ENCODE measurements at regions not wholly inside any gene's neighbourhood (a gene's known extent, or its start where the extent isn't known, plus 50 kb on each side); places are given as distances from the start of the nearest gene placed in this dataset.
"Not testable (repeated sequence)": the region's sequence is repeated elsewhere in the genome, so short reads cannot be mapped to it uniquely, and the experiment has no call there.

GRCh38 chr12:42910656-42911055 is 321.1 kb upstream of the PRICKLE1 start:
- no peak for DNase-seq (ENCODE audit: low read depth)

DNA sequence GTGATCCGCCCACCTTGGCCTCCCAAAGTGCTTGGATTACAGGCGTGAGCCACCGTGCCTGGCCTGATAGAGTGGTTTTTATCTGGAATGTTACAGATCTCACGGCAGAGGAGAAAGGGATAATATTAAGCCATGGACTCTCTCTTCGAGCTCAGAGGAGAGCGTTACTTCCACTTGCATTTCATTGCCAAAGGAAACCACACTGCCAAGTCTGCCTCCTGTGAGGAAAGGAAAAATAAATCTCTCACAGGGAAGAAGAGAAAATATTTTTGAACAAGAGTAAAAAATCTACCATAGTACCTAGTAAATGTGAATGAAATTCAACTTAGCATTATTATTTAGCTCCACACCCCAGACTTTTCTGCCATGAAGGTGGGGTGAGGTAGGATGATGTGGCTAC is 319.2 kb upstream of the PRICKLE1 start:
- no peak for DNase-seq (ENCODE audit: low read depth)
- no peak overlapping the region for H3K4me3 ChIP-seq (ENCODE audit: low read depth, low read length)

More at GRCh38 chr12:42910656-42911055, 321.1 kb upstream of the PRICKLE1 start:
- no peak overlapping the region for H3K4me3 ChIP-seq (ENCODE audit: low read depth, low read length)

DNA sequence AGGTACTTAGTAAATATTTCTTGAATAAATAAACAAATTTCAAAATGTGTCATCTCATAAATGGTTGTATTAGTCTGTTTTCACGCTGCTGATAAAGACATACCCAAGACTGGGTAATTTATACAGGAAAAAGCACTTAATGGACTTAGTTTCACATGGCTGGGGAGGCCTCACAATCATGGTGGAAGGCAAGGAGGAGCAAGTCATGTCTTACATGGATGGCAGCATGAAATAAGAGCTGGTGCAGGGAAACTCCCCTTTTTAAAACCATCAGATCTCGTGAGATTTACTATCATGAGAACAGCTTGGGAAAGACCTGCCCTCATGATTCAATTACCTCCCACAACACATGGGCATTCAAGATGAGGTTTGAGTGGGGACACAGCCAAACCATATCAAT is 317.3 kb upstream of the PRICKLE1 start:
- H3K4me3 ChIP-seq (ENCODE audit: low read depth, low read length); DNase-seq (ENCODE audit: low read depth): not testable (repeated sequence)

DNA sequence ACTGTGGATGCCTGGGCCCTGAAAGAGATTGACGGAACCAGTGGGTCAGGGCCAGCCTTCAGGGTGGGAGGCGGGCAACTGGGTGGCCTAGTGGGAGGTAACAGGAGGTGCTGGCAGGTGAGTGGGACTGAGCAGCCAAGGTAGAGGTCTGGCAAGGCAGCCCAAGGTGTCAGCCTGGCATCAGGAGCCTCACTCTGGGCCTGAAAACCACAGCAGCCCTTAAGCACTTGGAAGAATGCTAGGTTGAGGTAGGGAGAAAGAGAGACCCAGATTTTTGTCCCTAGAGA is 315.8 kb upstream of the PRICKLE1 start:
- H3K4me3 ChIP-seq (ENCODE audit: low read depth, low read length) = no peak overlapping the region
- no peak for DNase-seq (ENCODE audit: low read depth)

DNA sequence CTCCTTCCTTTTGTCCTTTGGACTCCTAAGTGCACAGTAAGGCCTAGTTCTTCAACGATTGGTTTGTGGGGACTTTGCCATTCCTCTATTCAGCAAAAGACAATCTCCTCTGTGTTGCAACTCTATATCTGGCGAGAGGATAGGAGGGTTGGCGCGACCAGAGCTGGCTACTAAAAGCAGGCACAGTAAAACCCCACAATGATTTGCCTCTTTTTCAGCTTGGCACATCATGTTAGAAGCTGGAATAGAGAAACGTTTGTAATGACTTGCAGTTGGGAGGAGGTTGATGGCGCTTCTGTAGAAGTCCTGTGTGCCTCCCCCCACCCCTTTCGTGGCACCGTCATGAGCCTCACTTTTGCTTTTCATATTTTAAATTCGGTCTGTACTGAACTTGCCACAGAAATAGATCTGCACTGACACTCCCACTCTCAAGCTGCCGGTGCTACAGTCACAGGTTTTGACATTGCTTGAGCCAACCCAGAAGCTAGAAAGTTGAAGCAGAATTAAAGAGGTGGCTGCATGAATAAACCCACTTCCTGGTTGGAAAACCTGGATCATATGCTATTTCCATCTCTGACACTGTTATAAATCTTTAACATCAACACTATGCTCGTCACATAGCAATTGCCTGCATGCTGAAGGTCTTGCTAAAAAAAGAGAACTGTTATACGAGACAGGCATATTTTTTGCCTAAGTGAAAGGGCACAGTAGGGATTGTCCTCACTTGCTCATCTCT is 315.3 kb upstream of the PRICKLE1 start:
- no peak for DNase-seq (ENCODE audit: low read depth)
- H3K4me3 ChIP-seq (ENCODE audit: low read depth, low read length) = no peak overlapping the region

DNA sequence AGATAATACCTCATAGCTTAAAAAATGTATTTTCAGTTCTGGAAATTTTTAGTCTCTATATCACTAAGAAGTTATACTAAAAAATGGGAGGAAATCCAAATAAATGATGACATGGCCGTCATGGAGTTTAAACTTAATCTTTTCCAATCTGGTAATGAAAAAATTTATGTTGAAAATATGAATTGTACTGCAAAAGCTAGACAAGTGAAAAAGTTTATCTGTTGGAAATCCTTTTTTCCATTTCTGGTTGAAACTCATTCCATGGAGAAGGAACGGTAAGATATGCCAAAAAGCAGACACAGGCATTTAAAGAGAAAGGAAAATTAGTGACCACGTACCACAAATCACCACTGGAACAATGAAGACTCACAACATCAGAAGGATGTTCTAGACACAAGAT is 314.2 kb upstream of the PRICKLE1 start:
- no peak overlapping the region for H3K4me3 ChIP-seq (ENCODE audit: low read depth, low read length)
- DNase-seq (ENCODE audit: low read depth) = no peak

- DNase-seq (ENCODE audit: low read depth) = no peak
- no peak overlapping the region for H3K4me3 ChIP-seq (ENCODE audit: low read depth, low read length)
Observed at GRCh38 chr12:42902001-42902400, 312.5 kb upstream of the PRICKLE1 start.

DNA sequence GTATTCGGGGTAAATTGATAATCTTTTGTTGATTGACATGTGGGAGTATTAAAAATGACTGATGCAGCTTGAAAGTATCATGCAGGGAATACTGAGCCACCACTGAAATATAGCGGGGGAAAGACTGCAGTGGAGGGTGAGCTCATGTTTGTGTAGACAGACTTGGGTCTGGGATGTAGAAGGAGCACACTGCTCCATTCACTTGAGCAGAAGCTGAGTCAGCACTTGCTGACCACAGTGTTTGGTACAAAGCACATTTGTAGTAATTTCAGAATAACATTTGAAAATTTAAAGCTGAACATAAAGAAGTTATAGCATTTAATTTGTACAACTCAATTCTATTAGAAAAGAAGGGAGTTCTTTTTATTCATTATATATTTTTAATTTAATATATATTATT is 304.3 kb upstream of the PRICKLE1 start:
- no peak overlapping the region for H3K4me3 ChIP-seq (ENCODE audit: low read depth, low read length)
- DNase-seq (ENCODE audit: low read depth) = no peak

DNA sequence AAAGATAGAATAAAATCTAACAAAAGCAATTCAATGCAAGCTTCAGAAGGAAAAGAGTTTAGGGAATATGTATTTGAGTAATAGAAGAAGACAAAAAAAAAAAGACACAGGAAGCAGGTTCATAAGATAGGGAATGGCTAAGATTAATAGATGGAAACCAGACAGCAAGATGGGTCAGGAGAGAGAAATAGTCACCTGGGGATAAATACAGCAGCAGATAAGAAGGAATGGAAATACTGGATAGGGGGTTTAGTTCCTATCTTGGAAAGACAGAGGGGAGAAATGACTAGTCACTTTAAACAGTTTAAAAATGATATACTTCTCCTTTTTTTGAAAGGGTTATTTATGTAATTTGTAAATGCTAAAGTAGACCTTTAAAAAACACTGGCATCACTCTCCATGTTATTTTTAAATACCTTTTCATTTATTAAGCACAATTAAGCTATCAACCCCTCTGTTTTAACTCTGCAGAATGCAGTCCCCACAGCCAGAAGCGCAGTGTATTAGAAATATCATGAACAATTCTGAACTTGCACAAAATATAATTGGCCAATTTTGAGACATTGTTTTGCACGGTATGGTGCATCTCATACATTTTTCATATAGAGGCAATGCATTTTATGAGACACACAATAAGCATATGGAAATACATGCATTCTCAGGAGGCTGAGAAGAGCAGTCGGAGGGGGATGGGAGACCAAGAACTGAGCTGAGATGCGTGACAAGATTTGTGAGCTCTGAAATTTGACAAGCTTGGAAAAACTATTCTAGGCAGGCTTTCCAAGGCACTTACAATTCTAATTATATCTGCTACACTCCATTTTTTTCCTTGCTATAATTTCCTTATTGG is 303.4 kb upstream of the PRICKLE1 start:
- no peak for DNase-seq (ENCODE audit: low read depth)

GRCh38 chr12:42887657-42888056 is 298.1 kb upstream of the PRICKLE1 start:
- DNase-seq (ENCODE audit: low read depth) = no peak
- no peak overlapping the region for H3K4me3 ChIP-seq (ENCODE audit: low read depth, low read length)

More for the DNA sequence above, 303.4 kb upstream of the PRICKLE1 start:
- no peak overlapping the region for H3K4me3 ChIP-seq (ENCODE audit: low read depth, low read length)

- H3K4me3 ChIP-seq (ENCODE audit: low read depth, low read length) = no peak overlapping the region
- no peak for DNase-seq (ENCODE audit: low read depth)
Observed at GRCh38 chr12:42886160-42886559, 296.6 kb upstream of the PRICKLE1 start.

GRCh38 chr12:42885677-42886076 is 296.1 kb upstream of the PRICKLE1 start:
- H3K4me3 ChIP-seq (ENCODE audit: low read depth, low read length) = no peak overlapping the region
- DNase-seq (ENCODE audit: low read depth) = no peak

- DNase-seq (ENCODE audit: low read depth) = no peak
- H3K4me3 ChIP-seq (ENCODE audit: low read depth, low read length) = no peak overlapping the region
Observed at GRCh38 chr12:42884116-42884515, 294.6 kb upstream of the PRICKLE1 start.

- no peak for DNase-seq (ENCODE audit: low read depth)
- no peak overlapping the region for H3K4me3 ChIP-seq (ENCODE audit: low read depth, low read length)
Observed at GRCh38 chr12:42873401-42873800, 283.9 kb upstream of the PRICKLE1 start.

GRCh38 chr12:42871816-42872215 is 282.3 kb upstream of the PRICKLE1 start:
- no peak for DNase-seq (ENCODE audit: low read depth)

DNA sequence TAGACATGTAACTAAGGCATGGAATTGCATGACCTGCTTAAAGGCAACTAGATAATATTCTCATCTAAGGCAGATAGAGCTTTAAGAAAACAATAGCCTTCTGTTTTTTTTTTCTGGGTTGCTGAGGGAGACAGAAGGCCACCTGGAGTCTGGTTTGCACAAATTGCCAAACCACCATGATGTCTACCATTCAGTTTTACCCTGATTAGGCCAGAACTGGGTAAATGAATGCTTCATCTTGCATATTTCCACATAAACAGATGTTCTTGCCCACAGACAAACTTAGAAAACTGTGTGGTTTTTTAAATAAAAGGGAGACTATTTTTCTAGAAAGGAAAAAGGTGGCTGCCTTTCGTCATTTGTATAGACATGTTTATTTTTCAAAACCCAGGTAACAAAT is 278.7 kb upstream of the PRICKLE1 start:
- peak; percentile 8 for DNase-seq (ENCODE audit: low read depth)
- H3K4me3 ChIP-seq (ENCODE audit: low read depth, low read length) = no peak overlapping the region

More at GRCh38 chr12:42871816-42872215, 282.3 kb upstream of the PRICKLE1 start:
- no peak overlapping the region for H3K4me3 ChIP-seq (ENCODE audit: low read depth, low read length)

DNA sequence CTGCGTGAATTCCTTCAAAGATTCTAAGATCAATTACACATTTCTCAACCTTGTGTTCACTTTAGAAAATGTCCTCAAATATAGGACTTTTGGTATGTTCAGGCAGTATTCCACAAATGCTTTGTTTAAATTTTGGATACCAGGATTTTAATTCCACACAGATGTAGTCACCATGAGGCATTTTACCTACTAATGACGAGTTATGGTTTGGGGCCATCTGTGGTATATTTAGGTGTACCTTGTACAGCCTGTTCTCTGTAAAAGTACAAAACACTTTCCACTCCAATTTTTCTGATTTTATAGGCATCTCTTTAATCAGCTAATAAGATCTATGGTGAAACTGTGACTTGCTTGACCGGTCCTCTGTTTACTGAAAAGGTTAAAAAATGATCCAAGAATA is 275.7 kb upstream of the PRICKLE1 start:
- no peak overlapping the region for H3K4me3 ChIP-seq (ENCODE audit: low read depth, low read length)
- DNase-seq (ENCODE audit: low read depth) = no peak

- H3K4me3 ChIP-seq (ENCODE audit: low read depth, low read length) = no peak overlapping the region
- no peak for DNase-seq (ENCODE audit: low read depth)
Observed at GRCh38 chr12:42862055-42862454, 272.5 kb upstream of the PRICKLE1 start.

DNA sequence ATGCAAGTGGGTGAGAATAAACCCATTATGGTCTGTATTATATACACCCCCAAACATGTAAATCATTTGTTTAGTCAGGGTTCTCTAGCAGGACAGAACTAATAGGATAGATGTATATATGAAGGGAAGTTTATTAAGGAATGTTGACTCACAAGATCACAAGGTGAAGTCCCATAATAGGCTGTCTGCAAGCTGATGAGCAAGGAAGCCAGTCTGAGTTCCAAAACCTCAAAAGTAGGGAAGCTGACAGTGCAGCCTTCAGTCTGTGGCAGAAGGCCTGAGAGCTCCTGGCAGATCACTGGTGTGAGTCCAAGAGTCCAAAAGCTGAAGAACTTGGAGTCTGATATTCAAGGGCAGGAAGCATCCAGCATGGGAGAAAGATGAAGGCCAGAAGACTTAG is 270.8 kb upstream of the PRICKLE1 start:
- not testable (repeated sequence) for H3K4me3 ChIP-seq (ENCODE audit: low read depth, low read length)
- peak; percentile 3 for DNase-seq (ENCODE audit: low read depth)

GRCh38 chr12:42859612-42860011 is 270.1 kb upstream of the PRICKLE1 start:
- DNase-seq (ENCODE audit: low read depth) = no peak

GRCh38 chr12:42857106-42857505 is 267.6 kb upstream of the PRICKLE1 start:
- no peak overlapping the region for H3K4me3 ChIP-seq (ENCODE audit: low read depth, low read length)
- DNase-seq (ENCODE audit: low read depth) = no peak

More at GRCh38 chr12:42859612-42860011, 270.1 kb upstream of the PRICKLE1 start:
- H3K4me3 ChIP-seq (ENCODE audit: low read depth, low read length) = no peak overlapping the region
